ENCODE measurements at regions not wholly inside any gene's neighbourhood (a gene's known extent, or its start where the extent isn't known, plus 50 kb on each side); places are given as distances from the start of the nearest gene placed in this dataset.

- 74 to 83% (median 75%) methylated on average over 14 of the region's 14 CpGs for WGBS, 3 donors
- no peak for TF ChIP-seq CTCF (IDR thresholded peaks at IDR 0.05)
- no peak overlapping the region for H3K27ac ChIP-seq
- DNase-seq: no peak
- no peaks in the 10 kb centered on the region for H3K9me3 ChIP-seq
- H3K4me3 ChIP-seq: no peak overlapping the region
- H3K36me3 ChIP-seq (ENCODE audit: insufficient read depth in 1 of 2, low read depth in 1 of 2): no peaks in the 10 kb centered on the region
- H3K4me1 ChIP-seq: no peaks in the 10 kb centered on the region
- ATAC-seq: no peak
- intact Hi-C loops (cut with DNase I): loop anchor here in 1 of 2 donors (10.0 kb wide), 1 partner anchor 64 kb away; no protein-coding TSS in a partner anchor
- H3K27me3 ChIP-seq (ENCODE audit: insufficient read depth in 3 of 3, low read length in 2 of 3): peaks cover 4 to 16% (median 15%) of the 10 kb centered on the region in 3 donors
These were observed 188.1 kb downstream of the MELK start for GRCh38 chr9:36760667-36761420.

- H3K4me1 ChIP-seq: no peaks in the 10 kb centered on the region
- no peak overlapping the region for H3K27ac ChIP-seq
- no peak for TF ChIP-seq CTCF (IDR thresholded peaks at IDR 0.05)
- no peak for ATAC-seq
- no peak for DNase-seq
- peaks cover 0 to 13% (median 12%) of the 10 kb centered on the region in 3 donors for H3K27me3 ChIP-seq (ENCODE audit: insufficient read depth in 3 of 3, low read length in 2 of 3)
- 55 to 59% (median 56%) methylated on average over 10 of the region's 10 CpGs for WGBS, 3 donors
- intact Hi-C loops (cut with DNase I): loop anchor here in 1 of 2 donors (10.0 kb wide), 1 partner anchor 62 kb away; no protein-coding TSS in a partner anchor
- H3K36me3 ChIP-seq (ENCODE audit: insufficient read depth in 1 of 2, low read depth in 1 of 2): no peaks in the 10 kb centered on the region
- H3K4me3 ChIP-seq: no peak overlapping the region
- H3K9me3 ChIP-seq: no peaks in the 10 kb centered on the region
These were observed 190.3 kb downstream of the MELK start for GRCh38 chr9:36762958-36763357.

- TF ChIP-seq CTCF (IDR thresholded peaks at IDR 0.05): no peak
- ATAC-seq (no peak), DNase-seq (no peak)
- Histone ChIP-seq H3K9me3 (no peaks in the 10 kb centered on the region), H3K27ac (no peak overlapping the region), H3K4me3 (no peak overlapping the region), H3K27me3 (ENCODE audit: insufficient read depth in 3 of 3, low read length in 2 of 3) (peaks cover 0 to 12% (median 12%) of the 10 kb centered on the region in 3 donors), H3K36me3 (ENCODE audit: insufficient read depth in 1 of 2, low read depth in 1 of 2) (no peaks in the 10 kb centered on the region), H3K4me1 (no peaks in the 10 kb centered on the region)
- 92 to 95% (median 92%) methylated on average over 4 of the region's 4 CpGs for WGBS, 3 donors
- intact Hi-C loops (cut with DNase I): loop anchor here in 1 of 2 donors (10.0 kb wide), 1 partner anchor 61 kb away; no protein-coding TSS in a partner anchor
These were observed 191.1 kb downstream of the MELK start for GRCh38 chr9:36763778-36764177.

GRCh38 chr9:36764364-36765076, 191.8 kb downstream of the MELK start:
- DNase-seq: no peak
- intact Hi-C loops (cut with DNase I): loop anchor here in 1 of 2 donors (10.0 kb wide), 1 partner anchor 60 kb away; no protein-coding TSS in a partner anchor
- no peak for ATAC-seq

More at GRCh38 chr9:36764364-36765076, 191.8 kb downstream of the MELK start:
- no peak for TF ChIP-seq CTCF (IDR thresholded peaks at IDR 0.05)
- Histone ChIP-seq H3K36me3 (ENCODE audit: insufficient read depth in 1 of 2, low read depth in 1 of 2) (no peaks in the 10 kb centered on the region), H3K4me3 (no peak overlapping the region), H3K27me3 (ENCODE audit: insufficient read depth in 3 of 3, low read length in 2 of 3) (peaks cover 0 to 12% (median 12%) of the 10 kb centered on the region in 3 donors), H3K9me3 (no peaks in the 10 kb centered on the region), H3K4me1 (no peaks in the 10 kb centered on the region), H3K27ac (no peak overlapping the region)
- WGBS, 3 donors: 76 to 91% (median 80%) methylated on average over 14 of the region's 14 CpGs

Data from psoas muscle (tissue), 7 donors.